ENCODE measurements at regions not wholly inside any gene's neighbourhood (a gene's known extent, or its start where the extent isn't known, plus 50 kb on each side); places are given as distances from the start of the nearest gene placed in this dataset.

DNA sequence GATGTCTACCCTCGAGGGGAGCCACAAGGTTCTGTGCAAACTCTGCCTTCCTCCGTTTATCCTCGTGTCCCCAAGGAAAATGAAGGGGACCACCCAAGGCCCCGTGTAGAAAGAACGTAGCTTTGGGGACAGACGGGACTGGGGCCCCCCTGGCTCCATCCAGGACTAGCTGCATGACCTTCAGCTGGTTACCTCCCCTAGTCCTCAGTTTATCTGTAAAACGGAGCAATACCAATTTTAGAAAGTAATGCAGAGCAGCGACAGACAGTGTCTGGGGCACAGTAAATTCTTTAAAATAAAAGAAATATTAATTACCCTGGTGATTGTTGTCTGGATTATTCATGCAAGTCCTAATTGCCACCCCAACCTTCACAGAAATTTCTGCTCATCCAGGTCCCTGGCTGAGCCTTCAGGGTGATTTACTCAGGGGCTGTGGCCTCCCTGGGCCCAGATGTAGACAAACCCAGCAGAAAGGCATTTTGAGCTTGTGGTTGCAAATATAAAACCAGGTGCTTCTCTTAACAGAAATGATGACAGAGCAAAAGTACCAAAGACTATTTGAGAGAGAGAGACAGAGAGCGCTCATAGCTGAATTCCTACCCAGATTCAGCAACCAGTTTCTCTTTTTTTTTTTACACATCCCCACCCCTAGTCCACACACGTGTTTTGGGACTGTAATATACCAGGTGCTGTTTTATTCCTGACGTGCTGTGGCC is 155.1 kb upstream of the SMIM23 start:
- TF ChIP-seq, protein P1, sequence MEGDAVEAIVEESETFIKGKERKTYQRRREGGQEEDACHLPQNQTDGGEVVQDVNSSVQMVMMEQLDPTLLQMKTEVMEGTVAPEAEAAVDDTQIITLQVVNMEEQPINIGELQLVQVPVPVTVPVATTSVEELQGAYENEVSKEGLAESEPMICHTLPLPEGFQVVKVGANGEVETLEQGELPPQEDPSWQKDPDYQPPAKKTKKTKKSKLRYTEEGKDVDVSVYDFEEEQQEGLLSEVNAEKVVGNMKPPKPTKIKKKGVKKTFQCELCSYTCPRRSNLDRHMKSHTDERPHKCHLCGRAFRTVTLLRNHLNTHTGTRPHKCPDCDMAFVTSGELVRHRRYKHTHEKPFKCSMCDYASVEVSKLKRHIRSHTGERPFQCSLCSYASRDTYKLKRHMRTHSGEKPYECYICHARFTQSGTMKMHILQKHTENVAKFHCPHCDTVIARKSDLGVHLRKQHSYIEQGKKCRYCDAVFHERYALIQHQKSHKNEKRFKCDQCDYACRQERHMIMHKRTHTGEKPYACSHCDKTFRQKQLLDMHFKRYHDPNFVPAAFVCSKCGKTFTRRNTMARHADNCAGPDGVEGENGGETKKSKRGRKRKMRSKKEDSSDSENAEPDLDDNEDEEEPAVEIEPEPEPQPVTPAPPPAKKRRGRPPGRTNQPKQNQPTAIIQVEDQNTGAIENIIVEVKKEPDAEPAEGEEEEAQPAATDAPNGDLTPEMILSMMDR (IDR thresholded peaks at IDR 0.05), result no peak
- TF ChIP-seq EZH2 (IDR thresholded peaks at IDR 0.05), result no peak

Measured in neural progenitor cell (in vitro differentiated cells).